GM10248 (cell line): ENCODE measurements at regions not wholly inside any gene's neighbourhood (a gene's known extent, or its start where the extent isn't known, plus 50 kb on each side); places are given as distances from the start of the nearest gene placed in this dataset.

Source experiments
- CTCF ChIA-PET: fragments of 300-600 bp; sonication (Branson Sonifier 250); formaldehyde crosslinking; extraction: SDS; loops from one replicate; lab custom pipeline; 2021; ENCODE audit warnings: antibody characterized with exemption; lab: Yijun Ruan, JAX
- POLR2A ChIA-PET: fragments of 350-650 bp; sonication (Branson Sonifier 250); formaldehyde crosslinking; extraction: SDS; loops from one replicate; lab custom pipeline; 2020; ENCODE audit warnings: antibody characterized with exemption; lab: Yijun Ruan, JAX
- DNase-seq: peaks from one replicate; pipeline ENCODE4 v3.0.0; 2012; ENCODE audit errors: extremely low spot score
- TF ChIP-seq, protein P1 (sequence below): IDR thresholded peaks from 2 replicates; pipeline ENCODE4 v1.5.1; 2012; ENCODE audit warnings: mild to moderate bottlenecking, low read depth; ENCODE audit errors: extremely low read depth, missing control alignments, control extremely low read depth

DNA sequence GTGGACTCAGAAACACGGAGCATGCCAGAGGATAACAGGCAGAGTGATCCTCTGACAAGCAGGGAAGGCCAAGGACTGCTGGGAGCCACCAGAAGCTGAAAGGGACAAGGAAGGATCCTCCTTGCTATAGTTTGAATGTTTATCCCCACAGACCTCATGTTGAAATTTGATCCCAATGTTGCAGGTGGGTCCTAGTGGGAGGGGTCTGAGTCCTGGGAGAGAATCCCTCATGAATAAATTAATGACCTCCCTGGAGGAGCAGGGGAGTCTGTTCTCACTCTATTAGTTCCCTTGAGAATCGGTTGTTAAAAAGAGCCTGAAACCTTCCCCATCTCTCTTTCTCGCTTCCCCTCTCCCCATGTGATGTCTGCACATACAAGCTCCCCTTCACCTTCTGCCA lies 124.4 kb downstream of the FBXO15 start:
- CTCF ChIA-PET: interaction anchor here (1.3 kb wide), 1 partner anchor 31 kb away, joined by 3 read pairs; no protein-coding TSS in a partner anchor
- DNase-seq: no peak
- POLR2A ChIA-PET: no interaction called here
- TF ChIP-seq, protein P1, sequence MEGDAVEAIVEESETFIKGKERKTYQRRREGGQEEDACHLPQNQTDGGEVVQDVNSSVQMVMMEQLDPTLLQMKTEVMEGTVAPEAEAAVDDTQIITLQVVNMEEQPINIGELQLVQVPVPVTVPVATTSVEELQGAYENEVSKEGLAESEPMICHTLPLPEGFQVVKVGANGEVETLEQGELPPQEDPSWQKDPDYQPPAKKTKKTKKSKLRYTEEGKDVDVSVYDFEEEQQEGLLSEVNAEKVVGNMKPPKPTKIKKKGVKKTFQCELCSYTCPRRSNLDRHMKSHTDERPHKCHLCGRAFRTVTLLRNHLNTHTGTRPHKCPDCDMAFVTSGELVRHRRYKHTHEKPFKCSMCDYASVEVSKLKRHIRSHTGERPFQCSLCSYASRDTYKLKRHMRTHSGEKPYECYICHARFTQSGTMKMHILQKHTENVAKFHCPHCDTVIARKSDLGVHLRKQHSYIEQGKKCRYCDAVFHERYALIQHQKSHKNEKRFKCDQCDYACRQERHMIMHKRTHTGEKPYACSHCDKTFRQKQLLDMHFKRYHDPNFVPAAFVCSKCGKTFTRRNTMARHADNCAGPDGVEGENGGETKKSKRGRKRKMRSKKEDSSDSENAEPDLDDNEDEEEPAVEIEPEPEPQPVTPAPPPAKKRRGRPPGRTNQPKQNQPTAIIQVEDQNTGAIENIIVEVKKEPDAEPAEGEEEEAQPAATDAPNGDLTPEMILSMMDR: no peak

DNA sequence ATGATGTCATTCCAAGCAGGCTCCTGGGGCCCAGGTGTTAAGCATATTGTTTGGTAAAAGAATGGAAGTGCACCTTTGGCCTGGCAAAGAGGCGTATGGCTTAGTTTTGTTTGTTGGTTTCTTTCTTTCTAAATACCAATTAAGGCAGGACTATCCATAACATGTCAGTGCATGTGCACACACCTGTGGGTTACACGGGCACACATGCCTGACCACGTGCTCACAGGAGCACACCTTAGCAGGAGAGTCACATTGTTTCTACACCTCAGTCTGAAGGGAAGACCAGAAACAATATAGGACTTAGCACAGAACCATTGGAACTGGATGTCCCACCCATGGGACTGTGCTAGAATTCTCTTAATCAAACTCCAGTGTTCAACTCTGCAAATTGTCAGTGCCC lies 127.8 kb downstream of the FBXO15 start:
- TF ChIP-seq, protein P1: no peak
- POLR2A ChIA-PET: no interaction called here
- no peak for DNase-seq
- CTCF ChIA-PET: no interaction called here

DNA sequence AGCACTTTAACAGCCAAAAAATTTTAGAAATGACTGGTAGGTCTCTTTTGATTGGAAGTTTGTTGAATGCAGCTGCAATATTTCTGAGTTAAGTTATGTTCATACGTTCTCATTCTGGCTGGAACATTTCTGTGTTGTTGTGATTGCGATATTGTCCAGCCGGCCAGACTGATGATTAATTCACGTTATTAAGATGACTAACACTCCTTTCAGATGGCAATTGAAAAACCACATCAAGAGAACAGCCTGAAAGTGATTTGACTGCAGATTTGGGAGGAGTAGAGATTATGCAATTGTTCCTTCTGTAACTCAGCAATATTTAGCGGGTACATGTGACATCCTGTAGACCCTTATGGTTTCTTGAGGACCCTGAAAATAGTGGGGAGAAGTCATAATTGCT lies 133.7 kb downstream of the FBXO15 start:
- DNase-seq: no peak
- ChIA-PET POLR2A (no interaction called here), CTCF (no interaction called here)
- TF ChIP-seq, protein P1: no peak

DNA sequence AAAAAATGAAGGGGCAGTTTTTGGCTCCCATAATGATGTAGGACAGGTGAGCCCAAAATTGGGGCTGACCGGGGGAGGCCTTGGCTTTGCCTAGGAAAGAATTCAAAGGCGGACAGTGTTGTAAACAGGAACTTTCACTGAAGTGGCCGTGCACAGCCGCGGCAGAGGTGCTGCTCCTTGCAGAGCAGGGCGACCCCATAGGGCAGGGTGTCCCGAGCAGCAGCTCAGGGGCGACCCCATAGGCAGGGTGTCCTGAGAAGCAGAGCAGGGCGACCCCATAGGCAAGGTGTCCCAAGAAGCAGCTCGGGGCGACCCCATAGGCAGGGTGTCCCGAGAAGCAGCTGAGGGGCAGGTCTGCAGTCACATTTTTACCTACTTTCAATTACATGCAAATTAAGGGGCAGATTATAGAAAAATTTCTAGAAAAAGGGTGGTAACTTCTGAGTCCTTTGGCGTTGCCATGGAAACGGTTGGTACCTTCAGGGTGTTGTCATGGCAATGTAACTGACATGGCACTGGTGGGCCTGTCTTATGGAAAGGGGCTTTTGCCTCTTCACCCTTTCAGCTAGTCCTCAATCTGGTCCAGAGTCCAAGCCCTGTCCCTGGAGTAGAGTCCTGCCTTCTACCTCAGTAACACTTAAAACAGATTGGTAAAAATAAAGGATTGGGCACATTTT lies 134.5 kb downstream of the FBXO15 start:
- TF ChIP-seq, protein P1: no peak
- DNase-seq: no peak
- ChIA-PET POLR2A (no interaction called here), CTCF (interaction anchor here (1.2 kb wide), 1 partner anchor 9 kb away, joined by 3 read pairs; no protein-coding TSS in a partner anchor)

DNA sequence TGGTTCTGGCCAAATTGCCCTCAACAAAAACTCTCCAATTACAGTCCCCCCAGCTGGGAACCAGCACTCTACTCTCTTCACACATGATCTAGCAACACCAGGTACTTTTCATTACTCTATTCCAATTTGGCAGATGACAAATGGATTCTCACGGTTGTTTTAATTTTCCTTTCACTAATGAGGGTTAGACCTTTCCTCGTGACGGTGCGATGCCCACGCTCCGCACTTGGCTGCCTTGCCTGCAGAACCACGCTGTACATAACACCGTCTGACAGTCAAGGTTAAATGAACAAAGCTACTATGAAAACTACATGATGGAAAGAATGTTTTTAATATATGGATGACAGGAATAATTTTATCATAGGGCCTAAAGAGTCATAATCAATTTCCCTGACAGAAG lies 141.5 kb downstream of the FBXO15 start:
- no peak for DNase-seq
- ChIA-PET POLR2A (no interaction called here), CTCF (no interaction called here)
- TF ChIP-seq, protein P1: no peak

- TF ChIP-seq, protein P1: no peak
- POLR2A ChIA-PET: no interaction called here
- no peak for DNase-seq
- CTCF ChIA-PET: no interaction called here
These were observed 142.1 kb downstream of the FBXO15 start for GRCh38 chr18:74005320-74006109.
